22Rv1 (cell line): ENCODE measurements at regions not wholly inside any gene's neighbourhood (a gene's known extent, or its start where the extent isn't known, plus 50 kb on each side); places are given as distances from the start of the nearest gene placed in this dataset.

Source experiments
- H3K27ac ChIP-seq: fragments of 450-650 bp; 2 replicates; pipeline ENCODE4 v1.5.1; 2017
- CTCF ChIP-seq: fragments of 450-650 bp; IDR thresholded peaks from 2 replicates; pipeline ENCODE4 v1.5.1; 2017; ENCODE audit warnings: mild to moderate bottlenecking
- ZFX ChIP-seq: fragments of 450-650 bp; IDR thresholded peaks from 2 replicates; pipeline ENCODE4 v1.6.1; 2017; ENCODE audit warnings: antibody characterized with exemption, borderline replicate concordance

GRCh38 chr13:88857256-88857655 is 1186.1 kb downstream of the SLITRK5 start:
- TF ChIP-seq ZFX (no peak), CTCF (no peak)
- no peak overlapping the region for H3K27ac ChIP-seq

- no peak overlapping the region for H3K27ac ChIP-seq
- no peak for TF ChIP-seq CTCF
- no peak for TF ChIP-seq ZFX
Measured at GRCh38 chr13:88862095-88862620, 1191.0 kb downstream of the SLITRK5 start.

GRCh38 chr13:88863116-88863515 is 1191.9 kb downstream of the SLITRK5 start:
- no peak overlapping the region for H3K27ac ChIP-seq
- TF ChIP-seq CTCF: no peak
- no peak for TF ChIP-seq ZFX

GRCh38 chr13:88866195-88866594 is 1195.0 kb downstream of the SLITRK5 start:
- no peak overlapping the region for H3K27ac ChIP-seq
- TF ChIP-seq CTCF: no peak
- no peak for TF ChIP-seq ZFX

GRCh38 chr13:88883741-88884140 is 1212.6 kb downstream of the SLITRK5 start:
- no peak for TF ChIP-seq ZFX
- no peak for TF ChIP-seq CTCF
- H3K27ac ChIP-seq: no peak overlapping the region

GRCh38 chr13:88887045-88887662 is 1216.0 kb downstream of the SLITRK5 start:
- H3K27ac ChIP-seq: no peak overlapping the region
- TF ChIP-seq CTCF (peak; percentile 0; the same call in 1 of the 2 replicates), ZFX (no peak)

- no peak overlapping the region for H3K27ac ChIP-seq
- TF ChIP-seq CTCF (no peak), ZFX (no peak)
Measured at GRCh38 chr13:88895261-88895941, 1224.2 kb downstream of the SLITRK5 start.
